ENCODE measurements at regions not wholly inside any gene's neighbourhood (a gene's known extent, or its start where the extent isn't known, plus 50 kb on each side); places are given as distances from the start of the nearest gene placed in this dataset.

DNA sequence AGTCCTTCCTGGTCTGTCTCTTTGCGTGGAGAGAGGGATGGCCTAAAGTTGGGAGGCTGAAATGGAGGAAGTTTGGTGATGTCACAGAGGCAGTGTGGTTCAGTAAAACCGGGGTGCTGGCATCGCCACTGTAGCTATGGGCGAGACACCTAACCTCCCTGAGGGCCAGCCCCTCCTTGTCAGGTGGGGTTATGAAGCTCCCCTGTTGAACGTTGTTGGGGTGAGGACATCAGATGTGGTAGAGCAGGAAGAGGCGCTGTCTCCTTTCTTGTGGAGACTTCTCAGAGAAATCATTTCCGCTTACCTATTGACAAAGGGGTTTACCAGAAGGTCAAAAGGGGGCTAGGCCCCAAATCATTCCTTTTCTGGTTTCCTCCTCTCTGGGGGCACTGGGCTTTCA is 294.7 kb downstream of the SIPA1L2 start:
- DNase-seq (ENCODE audit: low spot score) (no peak), ATAC-seq (no peak)
- peaks cover 11% of the 10 kb centered on the region for H3K36me3 Mint-ChIP-seq
- H3K4me1 Mint-ChIP-seq: no peaks in the 10 kb centered on the region
- CTCF ChIA-PET: no interaction called here
- H3K27me3 Mint-ChIP-seq (ENCODE audit: low read depth): peaks cover 36% of the 10 kb centered on the region
- peaks cover 11% of the 10 kb centered on the region for H3K9me3 Mint-ChIP-seq
- H3K4me3 Mint-ChIP-seq: no peak overlapping the region
- H3K27ac Mint-ChIP-seq: no peak overlapping the region
- POLR2A ChIA-PET: no interaction called here
- TF ChIP-seq, protein P1, sequence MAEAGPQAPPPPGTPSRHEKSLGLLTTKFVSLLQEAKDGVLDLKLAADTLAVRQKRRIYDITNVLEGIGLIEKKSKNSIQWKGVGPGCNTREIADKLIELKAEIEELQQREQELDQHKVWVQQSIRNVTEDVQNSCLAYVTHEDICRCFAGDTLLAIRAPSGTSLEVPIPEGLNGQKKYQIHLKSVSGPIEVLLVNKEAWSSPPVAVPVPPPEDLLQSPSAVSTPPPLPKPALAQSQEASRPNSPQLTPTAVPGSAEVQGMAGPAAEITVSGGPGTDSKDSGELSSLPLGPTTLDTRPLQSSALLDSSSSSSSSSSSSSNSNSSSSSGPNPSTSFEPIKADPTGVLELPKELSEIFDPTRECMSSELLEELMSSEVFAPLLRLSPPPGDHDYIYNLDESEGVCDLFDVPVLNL (CRISPR knock-in tag; IDR thresholded peaks at IDR 0.05; ENCODE audit: borderline replicate concordance, low read depth): no peak
- TF ChIP-seq ZNF671 (CRISPR knock-in tag; IDR thresholded peaks at IDR 0.05) (no peak), IRF2 (CRISPR knock-in tag; IDR thresholded peaks at IDR 0.05; ENCODE audit: borderline replicate concordance, low read depth) (no peak), ZNF138 (CRISPR knock-in tag; conservative IDR thresholded peaks at IDR 0.05) (no peak), ESRRA (CRISPR knock-in tag; IDR thresholded peaks at IDR 0.05; ENCODE audit: borderline replicate concordance) (no peak), NR1H2 (CRISPR knock-in tag; IDR thresholded peaks at IDR 0.05) (no peak), HMGA2 (CRISPR knock-in tag; IDR thresholded peaks at IDR 0.05) (no peak), GABPB1 (CRISPR knock-in tag; IDR thresholded peaks at IDR 0.05) (no peak), JUN (CRISPR knock-in tag; IDR thresholded peaks at IDR 0.05) (no peak), EMX1 (CRISPR knock-in tag; IDR thresholded peaks at IDR 0.05) (no peak)
- TF ChIP-seq, protein P2, sequence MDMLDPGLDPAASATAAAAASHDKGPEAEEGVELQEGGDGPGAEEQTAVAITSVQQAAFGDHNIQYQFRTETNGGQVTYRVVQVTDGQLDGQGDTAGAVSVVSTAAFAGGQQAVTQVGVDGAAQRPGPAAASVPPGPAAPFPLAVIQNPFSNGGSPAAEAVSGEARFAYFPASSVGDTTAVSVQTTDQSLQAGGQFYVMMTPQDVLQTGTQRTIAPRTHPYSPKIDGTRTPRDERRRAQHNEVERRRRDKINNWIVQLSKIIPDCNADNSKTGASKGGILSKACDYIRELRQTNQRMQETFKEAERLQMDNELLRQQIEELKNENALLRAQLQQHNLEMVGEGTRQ (CRISPR knock-in tag; IDR thresholded peaks at IDR 0.05): no peak
- TF ChIP-seq, protein P3, sequence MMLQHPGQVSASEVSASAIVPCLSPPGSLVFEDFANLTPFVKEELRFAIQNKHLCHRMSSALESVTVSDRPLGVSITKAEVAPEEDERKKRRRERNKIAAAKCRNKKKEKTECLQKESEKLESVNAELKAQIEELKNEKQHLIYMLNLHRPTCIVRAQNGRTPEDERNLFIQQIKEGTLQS (CRISPR knock-in tag; conservative IDR thresholded peaks at IDR 0.05): no peak

DNA sequence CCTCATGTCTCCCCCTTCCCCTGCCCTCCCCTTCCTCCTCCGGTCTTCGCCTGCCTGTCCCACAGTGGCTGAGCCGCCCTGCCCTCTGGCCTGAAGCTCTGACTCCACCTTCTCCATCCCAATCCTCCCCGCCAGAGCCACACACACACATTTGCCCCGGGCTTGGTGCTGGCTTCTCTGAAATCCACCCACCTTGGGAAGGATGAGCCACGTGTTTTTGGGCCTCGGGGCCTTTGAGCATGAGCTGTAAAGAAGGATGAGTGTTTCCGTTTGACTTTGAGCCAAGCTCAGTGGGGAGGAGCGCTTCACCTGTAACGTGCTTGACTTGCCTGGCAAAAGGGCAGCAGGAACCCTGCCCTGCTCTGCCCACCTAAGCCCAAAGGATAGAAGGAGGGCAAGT is 295.1 kb downstream of the SIPA1L2 start:
- H3K27ac Mint-ChIP-seq: no peak overlapping the region
- no peak for TF ChIP-seq FOXP1 (CRISPR knock-in tag; IDR thresholded peaks at IDR 0.05; ENCODE audit: borderline replicate concordance)
- TF ChIP-seq RORB (CRISPR knock-in tag; IDR thresholded peaks at IDR 0.05): no peak
- no peak for TF ChIP-seq ZNF671 (CRISPR knock-in tag; IDR thresholded peaks at IDR 0.05)
- TF ChIP-seq TCF7 (CRISPR knock-in tag; IDR thresholded peaks at IDR 0.05; ENCODE audit: low read depth): no peak
- no peak for TF ChIP-seq ZBTB21 (CRISPR knock-in tag; IDR thresholded peaks at IDR 0.05; ENCODE audit: borderline replicate concordance)
- TF ChIP-seq, protein P4, sequence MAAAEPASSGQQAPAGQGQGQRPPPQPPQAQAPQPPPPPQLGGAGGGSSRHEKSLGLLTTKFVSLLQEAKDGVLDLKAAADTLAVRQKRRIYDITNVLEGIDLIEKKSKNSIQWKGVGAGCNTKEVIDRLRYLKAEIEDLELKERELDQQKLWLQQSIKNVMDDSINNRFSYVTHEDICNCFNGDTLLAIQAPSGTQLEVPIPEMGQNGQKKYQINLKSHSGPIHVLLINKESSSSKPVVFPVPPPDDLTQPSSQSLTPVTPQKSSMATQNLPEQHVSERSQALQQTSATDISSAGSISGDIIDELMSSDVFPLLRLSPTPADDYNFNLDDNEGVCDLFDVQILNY (CRISPR knock-in tag; IDR thresholded peaks at IDR 0.05): no peak
- TF ChIP-seq SP1 (CRISPR knock-in tag; conservative IDR thresholded peaks at IDR 0.05): no peak
- TF ChIP-seq, protein P5, sequence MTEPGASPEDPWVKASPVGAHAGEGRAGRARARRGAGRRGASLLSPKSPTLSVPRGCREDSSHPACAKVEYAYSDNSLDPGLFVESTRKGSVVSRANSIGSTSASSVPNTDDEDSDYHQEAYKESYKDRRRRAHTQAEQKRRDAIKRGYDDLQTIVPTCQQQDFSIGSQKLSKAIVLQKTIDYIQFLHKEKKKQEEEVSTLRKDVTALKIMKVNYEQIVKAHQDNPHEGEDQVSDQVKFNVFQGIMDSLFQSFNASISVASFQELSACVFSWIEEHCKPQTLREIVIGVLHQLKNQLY (CRISPR knock-in tag; IDR thresholded peaks at IDR 0.05): no peak
- TF ChIP-seq, protein P6, sequence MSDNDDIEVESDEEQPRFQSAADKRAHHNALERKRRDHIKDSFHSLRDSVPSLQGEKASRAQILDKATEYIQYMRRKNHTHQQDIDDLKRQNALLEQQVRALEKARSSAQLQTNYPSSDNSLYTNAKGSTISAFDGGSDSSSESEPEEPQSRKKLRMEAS (CRISPR knock-in tag; IDR thresholded peaks at IDR 0.05): no peak
- TF ChIP-seq, protein P7, sequence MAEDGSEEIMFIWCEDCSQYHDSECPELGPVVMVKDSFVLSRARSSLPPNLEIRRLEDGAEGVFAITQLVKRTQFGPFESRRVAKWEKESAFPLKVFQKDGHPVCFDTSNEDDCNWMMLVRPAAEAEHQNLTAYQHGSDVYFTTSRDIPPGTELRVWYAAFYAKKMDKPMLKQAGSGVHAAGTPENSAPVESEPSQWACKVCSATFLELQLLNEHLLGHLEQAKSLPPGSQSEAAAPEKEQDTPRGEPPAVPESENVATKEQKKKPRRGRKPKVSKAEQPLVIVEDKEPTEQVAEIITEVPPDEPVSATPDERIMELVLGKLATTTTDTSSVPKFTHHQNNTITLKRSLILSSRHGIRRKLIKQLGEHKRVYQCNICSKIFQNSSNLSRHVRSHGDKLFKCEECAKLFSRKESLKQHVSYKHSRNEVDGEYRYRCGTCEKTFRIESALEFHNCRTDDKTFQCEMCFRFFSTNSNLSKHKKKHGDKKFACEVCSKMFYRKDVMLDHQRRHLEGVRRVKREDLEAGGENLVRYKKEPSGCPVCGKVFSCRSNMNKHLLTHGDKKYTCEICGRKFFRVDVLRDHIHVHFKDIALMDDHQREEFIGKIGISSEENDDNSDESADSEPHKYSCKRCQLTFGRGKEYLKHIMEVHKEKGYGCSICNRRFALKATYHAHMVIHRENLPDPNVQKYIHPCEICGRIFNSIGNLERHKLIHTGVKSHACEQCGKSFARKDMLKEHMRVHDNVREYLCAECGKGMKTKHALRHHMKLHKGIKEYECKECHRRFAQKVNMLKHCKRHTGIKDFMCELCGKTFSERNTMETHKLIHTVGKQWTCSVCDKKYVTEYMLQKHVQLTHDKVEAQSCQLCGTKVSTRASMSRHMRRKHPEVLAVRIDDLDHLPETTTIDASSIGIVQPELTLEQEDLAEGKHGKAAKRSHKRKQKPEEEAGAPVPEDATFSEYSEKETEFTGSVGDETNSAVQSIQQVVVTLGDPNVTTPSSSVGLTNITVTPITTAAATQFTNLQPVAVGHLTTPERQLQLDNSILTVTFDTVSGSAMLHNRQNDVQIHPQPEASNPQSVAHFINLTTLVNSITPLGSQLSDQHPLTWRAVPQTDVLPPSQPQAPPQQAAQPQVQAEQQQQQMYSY (CRISPR knock-in tag; IDR thresholded peaks at IDR 0.05): no peak
- TF ChIP-seq ZNF232 (CRISPR knock-in tag; IDR thresholded peaks at IDR 0.05): no peak
- TF ChIP-seq, protein P8, sequence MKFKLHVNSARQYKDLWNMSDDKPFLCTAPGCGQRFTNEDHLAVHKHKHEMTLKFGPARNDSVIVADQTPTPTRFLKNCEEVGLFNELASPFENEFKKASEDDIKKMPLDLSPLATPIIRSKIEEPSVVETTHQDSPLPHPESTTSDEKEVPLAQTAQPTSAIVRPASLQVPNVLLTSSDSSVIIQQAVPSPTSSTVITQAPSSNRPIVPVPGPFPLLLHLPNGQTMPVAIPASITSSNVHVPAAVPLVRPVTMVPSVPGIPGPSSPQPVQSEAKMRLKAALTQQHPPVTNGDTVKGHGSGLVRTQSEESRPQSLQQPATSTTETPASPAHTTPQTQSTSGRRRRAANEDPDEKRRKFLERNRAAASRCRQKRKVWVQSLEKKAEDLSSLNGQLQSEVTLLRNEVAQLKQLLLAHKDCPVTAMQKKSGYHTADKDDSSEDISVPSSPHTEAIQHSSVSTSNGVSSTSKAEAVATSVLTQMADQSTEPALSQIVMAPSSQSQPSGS (CRISPR knock-in tag; IDR thresholded peaks at IDR 0.05; ENCODE audit: borderline replicate concordance, low read depth): no peak
- no peak for TF ChIP-seq JAZF1 (CRISPR knock-in tag; IDR thresholded peaks at IDR 0.05)
- peaks cover 39% of the 10 kb centered on the region for H3K27me3 Mint-ChIP-seq (ENCODE audit: low read depth)
- H3K36me3 Mint-ChIP-seq: peaks cover 14% of the 10 kb centered on the region
- no peak overlapping the region for H3K4me3 Mint-ChIP-seq
- H3K4me1 Mint-ChIP-seq: no peaks in the 10 kb centered on the region
- DNase-seq (ENCODE audit: low spot score) (no peak), ATAC-seq (no peak)
- H3K9me3 Mint-ChIP-seq: peaks cover 14% of the 10 kb centered on the region
- ChIA-PET CTCF (no interaction called here), POLR2A (no interaction called here)
